AG09309 (cell line): ENCODE measurements at regions not wholly inside any gene's neighbourhood (a gene's known extent, or its start where the extent isn't known, plus 50 kb on each side); places are given as distances from the start of the nearest gene placed in this dataset.

Experiments
- DNase-seq: peaks from one replicate; pipeline ENCODE4 v3.0.0-alpha.2; 2010; ENCODE audit warnings: low read depth
- H3K4me3 ChIP-seq: 2 replicates; pipeline ENCODE4 v1.5.1; 2011; ENCODE audit warnings: mild to moderate bottlenecking, low read depth, low read length, moderate library complexity; ENCODE audit not compliant: control insufficient read depth
- TF ChIP-seq, protein P1 (sequence below): IDR thresholded peaks from 2 replicates; pipeline ENCODE4 v1.5.1; 2011; ENCODE audit warnings: mild to moderate bottlenecking, low read depth, low read length, inconsistent platforms; ENCODE audit not compliant: insufficient read depth, control insufficient read depth; ENCODE audit errors: missing control alignments

DNA sequence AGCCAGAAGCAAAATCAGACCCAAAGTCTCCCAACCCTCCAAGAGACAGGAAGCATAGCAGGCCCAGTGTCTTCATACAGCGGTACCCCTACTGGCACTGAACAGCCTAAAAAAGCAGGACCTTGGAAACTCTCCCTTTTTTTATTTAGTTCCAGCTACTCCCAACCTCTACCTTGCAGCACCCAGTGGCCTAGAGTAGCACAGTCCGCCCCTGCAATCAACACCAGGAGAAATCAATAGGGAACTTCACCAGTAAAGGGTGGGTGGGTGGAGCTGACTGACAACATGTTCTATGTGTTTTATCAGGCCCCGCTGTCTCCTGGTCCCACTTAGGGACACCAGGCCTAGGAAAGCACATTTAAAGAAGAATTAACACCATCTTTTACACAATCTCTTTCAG, 378.5 kb upstream of the CT83 start:
- DNase-seq: no peak
- TF ChIP-seq, protein P1, sequence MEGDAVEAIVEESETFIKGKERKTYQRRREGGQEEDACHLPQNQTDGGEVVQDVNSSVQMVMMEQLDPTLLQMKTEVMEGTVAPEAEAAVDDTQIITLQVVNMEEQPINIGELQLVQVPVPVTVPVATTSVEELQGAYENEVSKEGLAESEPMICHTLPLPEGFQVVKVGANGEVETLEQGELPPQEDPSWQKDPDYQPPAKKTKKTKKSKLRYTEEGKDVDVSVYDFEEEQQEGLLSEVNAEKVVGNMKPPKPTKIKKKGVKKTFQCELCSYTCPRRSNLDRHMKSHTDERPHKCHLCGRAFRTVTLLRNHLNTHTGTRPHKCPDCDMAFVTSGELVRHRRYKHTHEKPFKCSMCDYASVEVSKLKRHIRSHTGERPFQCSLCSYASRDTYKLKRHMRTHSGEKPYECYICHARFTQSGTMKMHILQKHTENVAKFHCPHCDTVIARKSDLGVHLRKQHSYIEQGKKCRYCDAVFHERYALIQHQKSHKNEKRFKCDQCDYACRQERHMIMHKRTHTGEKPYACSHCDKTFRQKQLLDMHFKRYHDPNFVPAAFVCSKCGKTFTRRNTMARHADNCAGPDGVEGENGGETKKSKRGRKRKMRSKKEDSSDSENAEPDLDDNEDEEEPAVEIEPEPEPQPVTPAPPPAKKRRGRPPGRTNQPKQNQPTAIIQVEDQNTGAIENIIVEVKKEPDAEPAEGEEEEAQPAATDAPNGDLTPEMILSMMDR: no peak
- no peak overlapping the region for H3K4me3 ChIP-seq

DNA sequence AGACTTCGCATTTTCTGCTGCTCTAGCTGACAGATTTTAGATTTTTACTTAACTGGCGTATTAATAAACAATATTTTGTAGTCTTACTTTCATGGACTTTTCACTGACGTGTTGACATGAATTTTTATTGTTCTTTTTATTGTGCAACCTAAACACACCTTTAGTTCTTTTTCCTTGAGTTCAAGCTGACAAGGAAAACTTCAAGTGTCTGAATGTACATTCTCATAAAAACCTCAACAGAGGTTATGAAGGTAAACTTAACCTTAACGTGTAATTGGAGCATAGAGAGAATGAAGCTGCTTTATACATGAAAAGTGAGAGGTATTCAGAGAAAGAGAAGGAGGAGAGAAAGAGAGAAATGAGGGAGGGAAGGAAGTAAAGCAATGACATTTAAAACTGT, 364.3 kb upstream of the CT83 start:
- TF ChIP-seq, protein P1: no peak
- no peak overlapping the region for H3K4me3 ChIP-seq
- DNase-seq: no peak

DNA sequence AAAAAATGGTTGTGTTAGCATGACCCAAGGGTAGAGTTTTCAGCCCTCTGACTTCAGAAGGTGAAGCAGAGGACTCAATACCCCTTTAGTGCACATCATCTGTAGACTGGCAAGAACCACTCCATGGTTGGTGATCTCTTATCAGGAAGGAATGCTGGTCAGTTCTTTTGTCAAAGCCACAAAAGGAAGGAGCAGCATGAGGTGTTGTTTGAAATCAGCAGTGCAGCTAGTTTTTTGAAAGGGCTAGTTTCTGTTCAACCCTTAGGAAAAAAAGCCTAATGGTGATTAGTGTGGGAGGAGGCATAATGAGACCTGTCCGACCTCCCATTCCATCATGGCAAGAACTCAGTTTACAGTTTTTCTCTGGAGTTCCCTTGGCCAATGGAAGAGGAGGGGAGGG, 362.0 kb upstream of the CT83 start:
- DNase-seq: no peak
- TF ChIP-seq, protein P1: no peak

DNA sequence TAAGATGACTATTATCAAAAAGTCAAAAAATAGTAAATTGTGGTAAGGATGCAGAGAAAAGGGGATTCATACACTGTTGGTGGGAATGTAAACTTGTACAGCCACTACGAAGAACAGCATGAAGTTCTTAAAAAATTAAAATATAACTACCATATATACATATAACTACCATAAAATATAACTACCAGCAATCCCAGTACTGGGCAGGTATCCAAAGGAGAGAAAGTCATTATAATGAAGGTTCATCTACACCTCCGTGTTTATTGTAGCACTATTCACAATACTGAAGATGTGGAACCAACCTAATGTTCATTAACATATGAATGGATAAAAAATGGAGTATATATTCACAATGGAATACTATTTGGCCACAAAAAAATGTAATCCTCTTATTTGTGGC, 360.9 kb upstream of the CT83 start:
- no peak overlapping the region for H3K4me3 ChIP-seq
- TF ChIP-seq, protein P1: no peak
- no peak for DNase-seq

More for the DNA sequence above, 362.0 kb upstream of the CT83 start:
- H3K4me3 ChIP-seq: no peak overlapping the region

DNA sequence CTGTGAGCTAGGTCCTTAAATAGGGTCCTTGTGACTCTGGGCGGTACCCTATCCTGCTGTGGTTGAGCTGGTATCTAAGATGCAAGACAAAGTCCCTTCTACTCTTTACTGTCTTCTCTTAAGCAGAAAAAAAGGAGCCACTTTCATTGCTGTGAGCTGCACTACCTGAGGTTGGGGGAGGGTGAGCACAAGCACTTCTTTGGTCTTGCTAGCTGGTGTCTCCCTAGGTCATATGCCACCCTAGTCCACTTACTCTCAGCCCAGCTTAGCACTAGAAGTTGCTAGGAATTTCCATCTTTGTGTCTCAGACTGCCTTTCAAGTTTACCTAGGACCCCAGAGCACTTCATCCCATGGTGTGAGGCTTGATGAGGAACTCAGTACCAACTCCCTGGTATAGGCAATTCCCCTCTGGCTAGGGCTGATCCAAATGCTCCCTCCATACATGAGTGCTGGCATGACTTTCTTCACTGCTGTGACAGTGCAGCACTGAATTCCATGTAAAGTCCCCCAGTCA, 343.6 kb upstream of the CT83 start:
- H3K4me3 ChIP-seq: no peak overlapping the region
- DNase-seq: no peak
- TF ChIP-seq, protein P1: no peak

DNA sequence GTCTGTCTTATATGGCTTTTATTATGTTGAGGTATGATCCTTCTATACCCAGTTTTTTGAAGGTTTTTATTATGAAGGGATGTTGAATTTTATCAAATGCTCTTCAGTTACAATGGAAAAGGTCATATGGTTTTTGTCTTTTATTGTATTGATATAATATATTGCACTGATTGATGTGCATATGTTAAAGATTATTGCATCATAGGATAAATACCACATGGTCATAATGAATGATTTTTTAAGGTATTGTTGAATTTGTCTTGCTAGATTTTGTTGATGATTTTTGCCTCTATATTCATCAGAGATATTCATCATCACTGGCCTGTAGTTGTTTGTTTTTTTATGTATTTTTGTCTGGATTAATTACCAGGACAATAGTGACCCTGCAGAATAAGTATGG, 339.2 kb upstream of the CT83 start:
- TF ChIP-seq, protein P1: no peak
- no peak for DNase-seq
- no peak overlapping the region for H3K4me3 ChIP-seq

DNA sequence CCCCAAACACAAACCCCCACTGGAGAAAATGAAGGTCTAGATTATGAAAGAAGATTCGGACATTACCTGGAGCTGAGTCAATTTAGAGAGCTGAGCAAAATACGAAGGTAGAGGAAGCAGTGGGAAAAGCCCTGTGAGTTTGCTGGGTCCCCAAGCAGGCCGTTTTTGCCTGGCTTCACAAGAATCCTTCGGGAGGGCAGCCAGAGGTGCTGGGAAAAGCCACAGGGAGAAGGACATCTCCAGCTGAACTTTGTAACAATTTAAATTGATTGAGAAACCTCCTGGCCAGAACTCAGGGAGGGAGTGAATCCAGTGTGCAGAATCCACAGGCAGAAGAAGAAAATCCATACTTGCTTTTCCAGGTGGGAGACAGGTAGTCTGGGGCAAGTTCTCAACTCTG, 319.1 kb upstream of the CT83 start:
- no peak for DNase-seq
- H3K4me3 ChIP-seq: no peak overlapping the region
- TF ChIP-seq, protein P1: no peak
